Loucy (cell line): ENCODE measurements at regions not wholly inside any gene's neighbourhood (a gene's known extent, or its start where the extent isn't known, plus 50 kb on each side); places are given as distances from the start of the nearest gene placed in this dataset.

Experiments used
- H2AFZ ChIP-seq: fragments of 200-600 bp; sonication (generic); 2 replicates; pipeline ENCODE4 v1.6.0; 2016; ENCODE audit warnings: antibody characterized with exemption, mild to moderate bottlenecking, low read length, moderate library complexity
- H3F3A ChIP-seq: fragments of 200-600 bp; 2 replicates; pipeline ENCODE4 v1.6.0; 2016; ENCODE audit warnings: antibody characterized with exemption, low read depth, mild to moderate bottlenecking
- H3K27me3 ChIP-seq: fragments of 200-600 bp; sonication (generic); 2 replicates; pipeline ENCODE4 v1.6.1; 2014; ENCODE audit warnings: low read length, mild to moderate bottlenecking; ENCODE audit not compliant: insufficient read depth, poor library complexity, severe bottlenecking
- H3K36me3 ChIP-seq: fragments of 200-600 bp; sonication (generic); 2 replicates; pipeline ENCODE4 v1.6.1; 2016; ENCODE audit warnings: low read length; ENCODE audit not compliant: insufficient read depth
- H3K4me1 ChIP-seq: fragments of 200-600 bp; sonication (generic); 2 replicates; pipeline ENCODE4 v1.5.1; 2014; ENCODE audit warnings: low read length, mild to moderate bottlenecking; ENCODE audit not compliant: insufficient read depth, poor library complexity, severe bottlenecking
- H3K4me2 ChIP-seq: fragments of 200-600 bp; sonication (generic); 2 replicates; pipeline ENCODE4 v1.6.0; 2014; ENCODE audit warnings: antibody characterized with exemption, low read length, low read depth, mild to moderate bottlenecking; ENCODE audit not compliant: poor library complexity, severe bottlenecking
- H3K4me3 ChIP-seq: fragments of 200-600 bp; sonication (generic); 2 replicates; pipeline ENCODE4 v1.5.1; 2014; ENCODE audit warnings: low read length, mild to moderate bottlenecking, mixed read lengths; ENCODE audit not compliant: poor library complexity, severe bottlenecking
- H3K79me2 ChIP-seq: fragments of 200-600 bp; sonication (generic); 2 replicates; pipeline ENCODE4 v1.6.1; 2014; ENCODE audit warnings: low read length; ENCODE audit not compliant: insufficient read depth
- H3K9ac ChIP-seq: fragments of 200-600 bp; sonication (generic); 2 replicates; pipeline ENCODE4 v1.6.0; 2014; ENCODE audit warnings: mild to moderate bottlenecking, low read depth, low read length, moderate library complexity; ENCODE audit not compliant: poor library complexity, severe bottlenecking
- H3K9me2 ChIP-seq: fragments of 200-600 bp; sonication (generic); replicated peaks from 2 replicates; pipeline ENCODE4 v1.6.1; 2016; ENCODE audit warnings: low read depth, low read length, mixed read lengths
- H3K9me3 ChIP-seq: fragments of 200-600 bp; sonication (generic); 2 replicates; pipeline ENCODE4 v1.6.1; 2014; ENCODE audit warnings: mild to moderate bottlenecking, antibody characterized with exemption, low read length, low read depth; ENCODE audit not compliant: insufficient read depth
- H4K20me1 ChIP-seq: fragments of 200-600 bp; sonication (generic); 2 replicates; pipeline ENCODE4 v1.6.0; 2014; ENCODE audit warnings: antibody characterized with exemption, low read length, mild to moderate bottlenecking; ENCODE audit not compliant: insufficient read depth, poor library complexity, severe bottlenecking
- EZH2phosphoT487 ChIP-seq: fragments of 200-600 bp; IDR thresholded peaks from 2 replicates; pipeline ENCODE4 v1.6.1; 2018; ENCODE audit warnings: antibody characterized with exemption, mild to moderate bottlenecking, moderate library complexity, borderline replicate concordance
- TF ChIP-seq, protein P1 (sequence below): fragments of 200-600 bp; sonication (generic); conservative IDR thresholded peaks from 2 replicates; pipeline ENCODE4 v1.5.1; 2014; ENCODE audit warnings: mild to moderate bottlenecking, antibody characterized with exemption, low read length

DNA sequence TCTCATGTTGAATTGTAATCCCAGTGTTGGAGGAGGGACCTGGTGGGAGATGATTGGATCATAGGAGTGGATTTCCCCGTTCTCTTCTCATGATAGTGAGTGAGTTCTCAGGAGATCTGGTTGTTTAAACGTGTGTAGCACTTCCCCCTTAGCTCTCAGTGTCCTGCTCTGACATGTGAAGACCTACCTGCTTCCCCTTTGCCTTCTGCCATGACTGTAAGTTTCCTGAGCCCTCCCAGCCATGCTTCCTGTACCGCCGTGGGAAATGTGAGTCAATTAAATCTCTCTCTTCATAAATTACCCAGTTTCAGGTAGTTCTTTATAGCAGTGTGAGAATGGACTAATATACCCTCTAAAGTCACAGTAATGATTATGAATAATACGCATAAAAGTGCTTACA is 248.4 kb upstream of the LRRC7 start:
- Histone ChIP-seq H3K9me2 (no peaks in the 10 kb centered on the region), H3K9me3 (no peaks in the 10 kb centered on the region), H3F3A (no peaks in the 10 kb centered on the region), H2AFZ (no peak overlapping the region), H4K20me1 (no peaks in the 10 kb centered on the region), H3K4me1 (peaks cover 17% of the 10 kb centered on the region), H3K4me2 (no peak overlapping the region), H3K9ac (no peak overlapping the region), H3K4me3 (no peak overlapping the region), H3K79me2 (no peaks in the 10 kb centered on the region), H3K36me3 (no peaks in the 10 kb centered on the region), H3K27me3 (no peaks in the 10 kb centered on the region)
- TF ChIP-seq, protein P1, sequence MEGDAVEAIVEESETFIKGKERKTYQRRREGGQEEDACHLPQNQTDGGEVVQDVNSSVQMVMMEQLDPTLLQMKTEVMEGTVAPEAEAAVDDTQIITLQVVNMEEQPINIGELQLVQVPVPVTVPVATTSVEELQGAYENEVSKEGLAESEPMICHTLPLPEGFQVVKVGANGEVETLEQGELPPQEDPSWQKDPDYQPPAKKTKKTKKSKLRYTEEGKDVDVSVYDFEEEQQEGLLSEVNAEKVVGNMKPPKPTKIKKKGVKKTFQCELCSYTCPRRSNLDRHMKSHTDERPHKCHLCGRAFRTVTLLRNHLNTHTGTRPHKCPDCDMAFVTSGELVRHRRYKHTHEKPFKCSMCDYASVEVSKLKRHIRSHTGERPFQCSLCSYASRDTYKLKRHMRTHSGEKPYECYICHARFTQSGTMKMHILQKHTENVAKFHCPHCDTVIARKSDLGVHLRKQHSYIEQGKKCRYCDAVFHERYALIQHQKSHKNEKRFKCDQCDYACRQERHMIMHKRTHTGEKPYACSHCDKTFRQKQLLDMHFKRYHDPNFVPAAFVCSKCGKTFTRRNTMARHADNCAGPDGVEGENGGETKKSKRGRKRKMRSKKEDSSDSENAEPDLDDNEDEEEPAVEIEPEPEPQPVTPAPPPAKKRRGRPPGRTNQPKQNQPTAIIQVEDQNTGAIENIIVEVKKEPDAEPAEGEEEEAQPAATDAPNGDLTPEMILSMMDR, result no peak
- TF ChIP-seq EZH2phosphoT487, result no peak

DNA sequence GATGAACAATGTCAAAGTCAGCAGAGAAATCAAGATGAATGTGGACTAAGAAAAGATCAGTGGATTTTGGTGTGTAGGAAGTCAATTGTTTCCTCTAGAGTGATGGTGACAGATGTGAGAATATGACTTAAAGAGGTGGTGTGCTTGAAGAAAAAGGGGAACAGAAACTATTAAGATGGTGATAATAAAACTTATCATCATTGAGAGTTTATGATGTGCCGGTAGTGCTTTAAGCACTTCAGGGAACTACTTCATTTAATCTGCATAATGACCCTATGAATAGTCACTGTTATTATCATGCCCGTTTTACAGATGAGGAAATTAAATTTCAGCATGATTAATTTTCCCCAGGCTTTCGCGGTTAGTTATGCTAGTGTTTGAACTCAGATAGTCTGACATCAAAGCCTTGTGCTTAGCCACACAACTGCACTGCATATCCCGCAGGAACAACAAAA is 246.9 kb upstream of the LRRC7 start:
- Histone ChIP-seq H3K4me2 (peak overlapping the region; percentile 43), H4K20me1 (no peaks in the 10 kb centered on the region), H3K27me3 (no peaks in the 10 kb centered on the region)

DNA sequence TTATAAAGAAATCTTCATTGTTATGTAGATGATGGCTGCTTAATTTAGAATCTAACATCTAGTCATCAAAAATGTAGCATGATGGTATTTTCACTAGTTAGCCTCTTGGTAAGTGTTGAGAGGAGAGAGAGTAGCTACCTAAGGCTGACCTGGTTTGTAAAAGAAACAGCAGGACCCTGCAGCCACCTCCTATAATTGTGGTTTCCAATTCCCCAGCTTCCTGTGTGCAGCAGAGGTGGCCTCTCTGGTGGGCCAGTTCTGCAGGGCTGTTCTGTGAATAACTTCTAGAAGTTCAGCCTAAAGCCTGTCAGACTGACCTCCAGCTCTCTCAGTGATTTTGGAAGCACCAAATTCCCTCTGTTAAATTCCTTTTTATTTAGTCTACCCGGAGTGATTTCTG is 246.4 kb upstream of the LRRC7 start:
- Histone ChIP-seq H3K4me3 (no peak overlapping the region), H3K79me2 (no peaks in the 10 kb centered on the region), H3K4me2 (peak overlapping the region; percentile 43), H2AFZ (no peak overlapping the region), H3K36me3 (no peaks in the 10 kb centered on the region), H3K9me2 (no peaks in the 10 kb centered on the region), H3K9ac (no peak overlapping the region), H3K9me3 (no peaks in the 10 kb centered on the region), H3K4me1 (peaks cover 17% of the 10 kb centered on the region), H3F3A (no peaks in the 10 kb centered on the region), H3K27me3 (no peaks in the 10 kb centered on the region), H4K20me1 (no peaks in the 10 kb centered on the region)
- TF ChIP-seq EZH2phosphoT487, result no peak
- TF ChIP-seq, protein P1, result no peak

More for the DNA sequence above, 246.9 kb upstream of the LRRC7 start:
- no peaks in the 10 kb centered on the region for H3K9me2 ChIP-seq
- H3K4me3 ChIP-seq, result no peak overlapping the region
- no peak overlapping the region for H3K9ac ChIP-seq
- H3K9me3 ChIP-seq, result no peaks in the 10 kb centered on the region
- no peaks in the 10 kb centered on the region for H3F3A ChIP-seq
- no peaks in the 10 kb centered on the region for H3K36me3 ChIP-seq
- TF ChIP-seq EZH2phosphoT487, result no peak
- TF ChIP-seq, protein P1, result no peak
- no peak overlapping the region for H2AFZ ChIP-seq
- H3K79me2 ChIP-seq, result no peaks in the 10 kb centered on the region
- H3K4me1 ChIP-seq, result peaks cover 17% of the 10 kb centered on the region
